ENCODE measurements at regions not wholly inside any gene's neighbourhood (a gene's known extent, or its start where the extent isn't known, plus 50 kb on each side); places are given as distances from the start of the nearest gene placed in this dataset.

- no peak for DNase-seq (ENCODE audit: low spot score)
Observed at GRCh38 chr2:150900913-150901312, 360.8 kb downstream of the RBM43 start.

DNA sequence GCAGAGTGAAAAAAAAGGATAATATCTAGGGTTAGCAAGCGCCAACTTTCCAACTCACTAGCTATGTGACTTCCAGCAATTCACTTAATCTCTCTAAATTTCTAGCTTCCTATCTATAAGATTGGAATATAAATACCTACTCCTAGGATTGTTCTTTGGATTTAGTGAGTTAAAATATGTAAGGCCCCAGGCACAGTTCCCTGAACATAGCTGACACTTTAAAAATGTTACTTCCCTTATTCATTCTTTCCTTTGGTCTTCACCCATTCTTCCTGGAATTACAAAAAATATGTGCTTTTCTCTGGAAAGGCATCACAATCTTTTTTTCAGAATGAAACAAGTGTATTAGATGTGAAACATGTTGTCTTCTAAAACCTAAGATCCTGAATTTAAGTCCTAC, 365.7 kb downstream of the RBM43 start:
- no peak for DNase-seq (ENCODE audit: low spot score)

- DNase-seq (ENCODE audit: low spot score), result no peak
Observed at GRCh38 chr2:150889141-150889540, 372.5 kb downstream of the RBM43 start.

GRCh38 chr2:150888337-150888736, 373.3 kb downstream of the RBM43 start:
- no peak for DNase-seq (ENCODE audit: low spot score)

- DNase-seq (ENCODE audit: low spot score), result no peak
Observed at GRCh38 chr2:150887926-150888325, 373.7 kb downstream of the RBM43 start.

DNA sequence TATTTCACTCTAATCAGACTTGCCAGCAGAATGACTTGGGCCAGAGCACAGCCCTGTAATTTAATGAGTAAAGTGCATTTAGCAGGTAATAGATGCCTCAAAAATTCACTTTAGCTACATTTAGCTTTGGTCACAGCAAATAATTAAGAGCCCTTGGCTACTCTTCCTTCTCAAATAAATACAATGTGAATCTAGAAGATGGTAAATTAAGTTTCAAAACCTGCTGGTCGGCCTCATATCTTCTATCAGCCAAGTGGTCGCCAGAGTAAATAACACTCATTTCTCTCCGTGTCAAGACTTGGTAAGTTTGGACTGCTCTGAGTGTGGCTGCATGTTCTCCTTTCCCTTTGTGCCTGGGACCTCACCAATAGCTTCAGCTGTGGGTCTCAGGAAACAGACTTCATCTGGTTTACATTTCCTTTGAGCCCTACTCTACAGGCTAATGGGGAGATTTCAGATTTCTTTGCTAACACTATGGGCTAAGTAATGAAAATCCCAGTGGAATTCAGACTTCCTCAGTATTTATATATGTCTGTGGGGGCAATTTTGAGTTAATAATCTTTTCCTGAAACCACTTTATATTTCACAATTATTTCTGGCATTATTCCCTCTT, 375.8 kb downstream of the RBM43 start:
- no peak for DNase-seq (ENCODE audit: low spot score)

DNA sequence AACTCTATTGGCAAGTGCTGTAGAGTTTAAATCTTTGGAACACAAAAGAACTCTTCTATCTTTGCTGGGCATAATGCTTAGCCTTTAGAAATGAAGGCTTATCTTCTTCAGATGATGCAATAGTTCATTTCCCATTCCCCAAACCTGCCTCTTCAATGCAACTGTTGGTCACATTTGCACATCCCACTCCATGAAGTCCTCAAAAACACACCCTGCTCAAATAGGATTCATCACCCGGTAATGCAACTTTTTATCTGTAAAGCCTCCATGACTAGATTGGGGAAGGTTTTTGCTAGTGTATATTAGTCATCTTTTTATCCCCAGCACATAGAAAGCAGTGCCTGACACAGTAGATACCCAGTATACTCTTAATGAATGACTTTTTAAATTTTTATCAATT, 376.4 kb downstream of the RBM43 start:
- DNase-seq (ENCODE audit: low spot score), result no peak

DNA sequence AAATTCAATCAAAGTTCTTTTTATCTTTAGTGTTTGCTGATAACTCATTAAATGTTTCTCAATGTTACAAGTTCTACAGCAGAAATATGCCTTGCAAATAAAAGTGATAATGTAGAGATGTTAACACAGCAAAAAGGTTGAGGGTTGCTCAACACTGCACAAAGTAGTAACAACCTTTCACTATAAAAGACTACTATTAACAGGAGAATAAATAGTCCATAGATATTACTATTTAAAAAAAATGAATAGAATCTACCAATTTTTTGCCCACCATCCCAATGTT, 378.1 kb downstream of the RBM43 start:
- DNase-seq (ENCODE audit: low spot score), result no peak

DNA sequence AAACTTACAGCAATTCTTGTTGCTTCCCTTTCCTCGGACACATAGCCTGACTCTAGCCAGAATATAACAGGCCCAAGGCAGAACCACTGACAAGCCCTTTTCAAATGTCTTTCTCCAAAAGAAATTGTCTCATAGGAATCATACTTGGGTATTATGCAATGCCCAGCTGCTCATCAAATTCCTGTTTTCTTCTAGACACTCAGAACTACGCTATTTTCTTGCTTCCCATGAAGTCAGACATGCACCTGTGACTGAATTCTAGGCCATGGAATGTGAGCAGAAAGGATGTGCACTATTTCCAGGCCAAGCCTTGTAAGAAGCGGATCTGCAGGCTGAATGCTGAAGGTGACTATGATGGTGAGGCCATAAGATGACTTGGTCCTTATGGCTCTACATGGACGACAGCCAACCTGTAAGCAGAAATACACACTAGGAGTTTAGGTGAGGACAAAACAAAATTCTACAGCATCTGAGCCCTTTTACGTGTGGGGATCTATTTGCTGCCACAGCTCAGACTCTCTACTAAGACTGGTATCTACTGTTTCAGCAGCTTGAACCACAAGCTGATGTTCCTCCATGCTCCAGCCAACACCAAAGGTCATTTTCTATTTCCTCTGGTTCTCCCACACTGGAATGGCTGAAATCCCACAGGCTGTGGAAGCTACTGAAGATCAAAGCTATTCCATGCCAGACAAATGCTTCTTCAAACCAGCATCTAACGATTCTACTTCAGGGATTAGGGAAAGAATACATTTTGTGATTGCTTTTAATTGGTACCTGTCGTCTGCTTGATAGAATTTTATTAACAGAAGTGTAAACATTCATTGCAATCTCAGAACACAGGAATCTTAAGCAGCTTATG, 378.7 kb downstream of the RBM43 start:
- no peak for DNase-seq (ENCODE audit: low spot score)

DNA sequence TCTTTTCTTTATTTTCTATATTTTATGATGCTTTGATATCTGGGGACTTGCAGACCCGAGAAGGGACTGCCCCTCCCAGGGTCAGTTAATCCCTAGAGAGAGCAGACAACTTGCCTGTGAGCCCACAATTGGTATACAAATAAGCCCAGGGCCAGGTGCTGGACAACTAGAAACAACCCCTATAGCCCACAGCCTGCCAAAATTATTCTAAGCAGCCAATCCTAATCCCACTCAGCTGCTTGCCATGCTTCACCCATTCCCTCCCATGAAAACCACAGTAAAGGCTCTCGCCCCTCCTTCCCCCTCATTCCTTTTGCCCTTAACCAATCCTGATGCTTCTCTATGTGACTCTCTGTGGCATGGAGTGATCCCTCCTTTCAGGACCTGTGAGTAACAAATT, 380.7 kb downstream of the RBM43 start:
- no peak for DNase-seq (ENCODE audit: low spot score)

DNA sequence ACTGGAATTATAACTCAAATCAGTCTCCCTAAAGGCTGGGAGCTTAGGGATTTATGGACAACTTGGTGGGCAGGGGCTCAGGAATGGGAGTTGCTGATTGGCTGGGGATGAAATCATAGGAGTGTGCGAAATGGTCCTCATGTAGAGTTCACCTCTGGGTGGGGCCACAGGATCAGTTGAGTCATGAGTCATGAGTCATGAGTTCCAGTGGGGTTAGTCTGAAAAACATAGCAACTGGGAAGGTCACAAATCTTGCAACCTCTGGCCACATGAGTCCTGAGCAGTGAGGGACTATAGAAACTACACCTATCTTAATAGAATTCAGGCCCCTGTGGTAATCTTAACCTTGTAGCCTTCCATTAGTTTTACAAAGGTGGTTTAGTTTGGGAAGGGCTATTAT, 383.3 kb downstream of the RBM43 start:
- no peak for DNase-seq (ENCODE audit: low spot score)

- no peak for DNase-seq (ENCODE audit: low spot score)
Observed at GRCh38 chr2:150876251-150876950, 385.3 kb downstream of the RBM43 start.

DNA sequence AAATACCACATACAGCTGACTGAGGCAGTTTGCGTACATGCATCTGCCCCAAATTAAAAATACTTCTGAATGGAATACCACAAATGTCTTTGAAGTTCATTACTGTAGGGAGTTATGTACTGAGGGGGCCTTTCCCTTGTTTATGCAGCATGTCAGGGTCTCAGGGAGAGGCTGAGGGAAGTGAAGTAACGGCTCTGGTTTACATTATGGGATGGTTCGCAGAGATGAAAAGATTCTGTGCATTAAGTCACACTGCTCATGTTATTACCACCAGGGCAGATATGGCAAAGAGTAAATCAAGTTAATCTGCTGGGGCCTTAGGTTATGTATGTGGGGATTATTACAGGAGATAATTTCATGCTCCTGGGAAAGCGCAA, 385.9 kb upstream of the RND3 start:
- DNase-seq (ENCODE audit: low spot score), result no peak

DNA sequence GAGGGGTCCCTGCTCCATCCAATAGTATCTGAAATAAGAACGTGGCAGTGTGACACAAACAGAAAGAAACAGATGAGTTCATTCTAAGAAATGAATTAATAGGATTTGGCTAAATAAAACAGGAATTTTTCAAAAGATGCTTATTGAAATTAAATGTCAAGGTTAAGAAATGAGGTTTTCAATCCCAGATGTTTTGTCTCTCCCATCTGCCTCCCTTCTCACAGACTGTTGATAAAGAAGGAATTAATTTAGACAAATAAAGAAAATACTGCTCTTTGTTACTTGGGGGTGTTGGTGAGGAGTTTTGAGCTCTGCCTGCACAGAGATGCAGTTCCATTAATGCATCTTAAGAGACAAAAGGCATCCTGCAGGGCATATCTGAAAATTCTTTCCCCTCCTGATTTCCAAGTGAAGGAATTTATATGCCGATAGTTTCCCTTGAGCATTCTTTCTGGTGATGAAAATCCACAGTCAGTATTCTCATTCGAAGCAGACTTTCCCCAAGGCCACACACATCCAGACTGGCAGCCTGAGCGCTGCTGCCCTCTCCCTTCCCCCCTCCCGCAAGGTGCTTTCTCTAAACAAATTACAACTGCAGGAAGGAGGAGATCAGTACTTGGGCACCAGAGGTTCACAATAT, 385.4 kb upstream of the RND3 start:
- DNase-seq (ENCODE audit: low spot score), result no peak

GRCh38 chr2:150866431-150866830, 379.0 kb upstream of the RND3 start:
- DNase-seq (ENCODE audit: low spot score), result no peak

- no peak for DNase-seq (ENCODE audit: low spot score)
Observed at GRCh38 chr2:150863691-150864090, 376.2 kb upstream of the RND3 start.

GRCh38 chr2:150860301-150860700, 372.8 kb upstream of the RND3 start:
- DNase-seq (ENCODE audit: low spot score), result no peak

DNA sequence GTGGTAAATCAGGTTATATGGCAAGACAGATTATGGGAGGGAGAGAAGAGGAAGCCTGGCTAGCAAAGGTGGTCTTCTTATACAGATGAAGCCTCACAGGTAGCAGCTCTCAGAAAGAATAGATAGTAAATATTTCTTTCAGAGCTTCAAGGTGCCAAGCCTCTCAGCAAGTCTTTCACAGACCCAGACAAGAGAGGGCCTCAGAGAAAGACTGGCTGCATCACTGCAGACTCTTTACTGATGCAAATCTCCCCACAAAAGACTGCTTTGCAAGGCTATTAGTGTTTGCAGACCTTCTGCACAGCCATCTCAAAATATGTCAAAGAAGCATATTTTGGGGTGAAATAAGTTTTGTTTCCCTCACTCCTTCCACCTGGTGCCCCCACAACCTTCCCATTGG, 372.4 kb upstream of the RND3 start:
- DNase-seq (ENCODE audit: low spot score), result no peak

DNA sequence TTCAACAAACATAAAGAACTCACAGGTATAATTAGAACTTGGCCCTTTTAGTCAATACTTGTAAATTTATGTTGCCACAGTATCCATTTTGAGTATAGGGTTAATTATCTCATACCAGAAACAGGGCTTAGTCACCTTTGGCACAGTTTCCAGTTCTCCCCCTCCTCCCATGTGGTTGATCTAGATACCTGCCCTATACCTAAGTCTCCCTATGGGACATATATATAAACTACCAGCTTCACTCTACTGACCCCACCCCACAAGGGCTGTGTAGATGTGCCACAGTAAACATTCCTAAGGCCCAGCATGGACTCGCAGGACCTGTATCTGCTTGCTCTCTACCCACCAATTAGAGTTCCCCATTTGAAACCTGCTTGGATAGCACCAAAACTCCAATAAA, 371.7 kb upstream of the RND3 start:
- no peak for DNase-seq (ENCODE audit: low spot score)

- DNase-seq (ENCODE audit: low spot score), result no peak
Observed at GRCh38 chr2:150858382-150858781, 370.9 kb upstream of the RND3 start.

- no peak for DNase-seq (ENCODE audit: low spot score)
Observed at GRCh38 chr2:150856596-150857281, 369.3 kb upstream of the RND3 start.

GRCh38 chr2:150853263-150853662, 365.8 kb upstream of the RND3 start:
- DNase-seq (ENCODE audit: low spot score), result no peak
